Hypothalamus (tissue), 51 donors: ENCODE measurements at regions not wholly inside any gene's neighbourhood (a gene's known extent, or its start where the extent isn't known, plus 50 kb on each side); places are given as distances from the start of the nearest gene placed in this dataset.

ENCODE experiments used
- DNase-seq, 51 donors: peaks; one replicate each; lab custom pipeline; 2025; lab: John Stamatoyannopoulos, UW

DNA sequence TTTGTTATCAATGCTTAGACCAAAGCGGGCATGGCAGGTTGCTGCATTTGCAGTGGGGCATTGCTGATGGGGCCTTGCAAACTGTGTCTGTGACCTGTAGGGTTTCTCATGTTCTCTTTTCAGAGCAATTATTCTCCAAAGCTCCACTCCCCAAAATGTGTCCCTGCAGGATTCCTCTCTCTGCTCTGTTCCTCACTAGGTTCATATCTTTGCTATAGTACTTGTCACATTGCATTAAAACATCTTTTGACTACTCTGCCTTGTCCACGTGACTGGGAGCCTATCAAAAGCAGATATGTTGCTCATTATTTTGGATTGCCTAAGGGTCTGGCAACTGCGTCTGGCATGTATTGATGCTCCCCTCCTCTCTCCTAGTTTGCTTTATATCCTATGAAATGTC is 177.7 kb upstream of the MID1 start:
- no peak for DNase-seq

DNA sequence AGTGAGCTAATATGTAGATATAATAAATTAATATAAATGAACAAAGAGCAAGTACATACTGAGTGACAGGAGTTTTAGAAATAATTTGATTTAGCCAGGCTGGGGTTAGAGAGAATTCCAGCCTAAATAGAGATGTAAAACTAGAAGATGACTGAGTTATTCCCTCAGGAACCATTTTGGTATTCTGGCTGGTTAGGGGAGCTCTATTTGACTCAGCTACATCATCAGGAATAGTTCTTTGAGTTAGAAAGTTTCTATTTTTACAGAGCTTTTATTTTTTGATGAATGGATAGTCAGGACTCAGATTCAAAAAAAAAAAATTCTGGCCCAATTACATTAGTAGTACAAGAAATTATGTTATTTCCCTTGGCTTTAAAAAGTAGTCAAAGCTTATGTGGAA is 180.4 kb upstream of the MID1 start:
- DNase-seq = no peak

DNA sequence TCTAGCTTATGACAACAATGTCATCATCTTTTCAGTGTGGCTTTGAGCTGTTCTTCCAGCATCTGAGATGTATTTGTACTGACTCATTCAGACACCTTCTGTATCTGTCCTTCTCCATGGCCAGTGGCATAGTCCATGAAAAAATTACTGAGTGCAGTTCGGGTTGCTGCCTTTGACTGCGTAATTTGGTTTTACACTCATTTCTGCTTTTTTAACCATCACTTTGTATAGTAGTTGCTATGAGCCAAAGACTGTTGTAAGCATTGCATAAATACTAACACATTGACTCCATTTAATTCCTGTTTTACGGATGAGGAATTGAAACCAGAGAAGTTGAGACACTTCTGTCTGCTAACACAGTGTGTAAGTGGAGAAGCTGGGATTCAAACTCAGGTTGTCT is 190.7 kb upstream of the MID1 start:
- DNase-seq = no peak

DNA sequence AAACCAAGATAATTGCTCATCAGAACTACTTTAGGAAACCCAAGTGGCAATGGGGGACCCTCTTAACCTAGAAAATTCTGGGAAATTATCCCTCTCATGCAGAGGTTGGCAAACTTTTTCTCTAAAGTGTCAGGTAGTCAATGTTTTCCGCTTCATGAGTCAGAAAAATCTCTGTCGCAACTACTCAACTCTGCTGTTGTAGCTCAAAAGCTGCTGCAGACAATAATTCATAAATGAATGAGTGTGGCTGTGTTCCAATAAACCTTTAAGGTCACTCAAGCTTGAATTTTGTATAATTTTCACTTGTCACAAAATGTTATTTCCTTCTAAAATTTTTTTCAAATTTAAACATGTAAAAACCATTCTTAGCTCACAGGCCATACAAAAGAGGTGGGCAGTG is 193.4 kb upstream of the MID1 start:
- DNase-seq = no peak

DNA sequence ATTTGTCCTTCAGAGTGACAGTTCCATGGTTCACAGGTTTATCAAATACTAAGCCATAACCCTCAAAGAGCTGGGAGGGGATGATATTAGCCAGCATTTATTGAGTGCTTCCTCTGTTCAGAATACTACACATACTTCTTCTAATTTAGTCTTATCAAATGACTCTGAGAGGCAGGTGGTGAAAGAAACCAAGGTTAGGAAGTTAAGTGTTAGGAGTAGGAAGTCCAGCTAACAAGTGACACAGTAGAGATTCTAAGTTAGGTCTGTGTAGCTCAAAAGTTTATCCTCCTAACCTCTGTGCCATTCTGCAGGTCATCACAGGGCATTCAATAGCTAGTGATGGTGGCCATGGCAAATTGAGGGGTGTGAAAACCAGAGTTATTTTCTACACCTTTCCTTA is 198.3 kb upstream of the MID1 start:
- DNase-seq = no peak

DNA sequence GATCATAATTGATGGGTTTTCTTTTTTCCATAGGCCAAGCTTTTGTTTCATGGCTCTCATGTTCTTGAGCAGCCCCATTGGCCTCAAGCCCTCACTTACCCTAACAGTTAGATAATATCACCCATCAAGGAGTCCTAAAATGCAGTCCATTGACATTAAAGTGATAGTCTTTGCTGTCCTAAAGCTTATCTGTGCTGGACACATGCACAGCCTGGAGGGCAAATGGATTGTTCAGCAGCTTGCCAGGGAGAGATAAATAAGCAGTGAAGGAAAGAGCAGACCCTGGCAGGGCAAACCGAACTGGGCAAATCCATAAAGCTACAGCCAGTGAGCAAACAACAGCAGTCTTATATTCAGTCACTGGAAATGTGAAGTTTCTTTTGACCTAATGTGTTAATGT is 199.6 kb upstream of the MID1 start:
- DNase-seq = no peak

DNA sequence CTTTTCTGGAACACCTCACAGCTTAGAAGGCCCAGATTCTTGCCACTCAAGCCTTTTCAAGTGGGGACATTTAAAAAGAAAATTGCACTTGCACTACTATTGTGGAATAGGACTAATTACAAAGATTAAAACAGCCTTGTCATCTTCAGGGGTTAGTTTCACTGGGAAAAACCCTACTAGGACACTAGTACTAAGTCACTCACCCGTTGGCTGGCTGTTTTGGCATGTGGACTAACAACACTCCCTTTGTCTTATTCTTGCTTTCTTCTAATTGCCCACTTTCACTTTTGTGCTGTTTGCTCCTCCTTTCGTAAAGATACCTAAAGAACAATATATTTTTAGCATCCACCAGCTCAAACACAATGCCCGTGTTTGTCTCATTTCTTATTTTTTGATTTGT is 200.9 kb upstream of the MID1 start:
- no peak for DNase-seq

DNA sequence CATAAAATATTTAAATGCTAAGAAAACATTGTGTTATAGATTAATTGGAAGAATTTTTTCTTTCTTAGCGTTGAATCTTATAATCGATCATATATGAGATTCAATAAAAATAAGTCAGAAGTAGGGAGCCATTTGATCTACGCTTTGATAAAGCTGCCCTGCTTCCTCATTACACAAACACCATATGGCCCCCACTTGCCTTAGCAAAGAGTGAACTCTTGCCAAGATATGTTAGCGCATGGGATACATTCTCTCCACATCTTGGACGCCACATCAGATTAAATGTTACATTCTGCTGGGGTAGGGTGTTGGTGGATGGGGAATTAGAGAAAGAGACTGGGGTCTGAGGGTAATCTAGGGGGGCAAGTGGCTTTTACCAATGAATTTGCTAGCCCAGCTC is 207.7 kb upstream of the MID1 start:
- DNase-seq = no peak

DNA sequence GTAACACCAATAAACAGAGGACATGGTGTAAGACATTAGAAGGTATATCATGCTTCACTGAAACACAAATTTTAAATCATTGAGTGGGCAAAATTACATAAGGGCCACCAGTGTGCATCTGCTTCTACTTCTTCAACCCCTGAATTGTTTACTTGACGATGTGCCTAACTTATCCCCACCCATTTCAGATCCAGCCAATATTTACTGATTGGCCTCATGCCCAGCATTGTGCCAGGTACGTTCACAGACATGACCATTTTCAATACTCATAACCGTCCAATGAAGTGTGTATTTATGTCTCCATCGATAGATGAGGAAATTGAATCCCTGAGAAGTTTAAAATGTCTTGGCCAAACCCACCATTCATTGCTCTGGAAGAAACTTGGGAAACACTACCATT is 208.3 kb upstream of the MID1 start:
- DNase-seq = no peak

DNA sequence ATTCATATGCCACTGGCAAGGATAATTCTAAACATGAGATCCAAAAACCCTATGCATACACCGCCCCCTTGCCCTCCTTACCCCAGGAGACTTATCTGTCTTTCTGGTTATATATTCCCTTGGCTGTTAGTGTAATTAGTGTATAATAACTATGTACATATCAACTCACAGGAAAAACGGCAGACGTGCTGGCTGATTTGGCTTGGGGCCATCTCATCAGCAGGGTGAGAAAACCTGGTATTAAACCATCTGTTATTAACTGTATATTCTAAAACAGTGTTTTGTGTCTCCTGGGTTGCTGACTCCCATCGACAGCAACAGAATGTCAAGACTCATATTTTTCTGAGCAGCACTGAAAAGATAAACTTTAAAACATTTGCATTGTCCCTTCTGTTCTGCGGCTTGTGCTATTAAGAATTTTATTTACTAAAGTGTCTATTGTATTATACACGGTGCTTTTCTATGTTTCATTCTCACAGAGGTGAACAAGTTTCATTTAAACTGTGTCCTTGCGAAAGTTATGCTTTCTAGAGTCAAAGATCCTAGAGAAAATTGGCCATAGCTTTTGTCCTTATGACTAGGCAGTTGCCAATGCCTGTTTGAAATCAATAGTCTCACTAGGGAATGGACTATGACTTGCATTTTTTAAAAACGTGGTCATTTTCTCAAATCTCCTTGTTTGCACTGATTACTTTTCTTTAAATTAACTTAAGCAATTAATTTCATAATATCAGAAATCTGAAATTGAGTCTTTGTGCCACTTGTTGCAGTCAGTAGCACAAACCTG is 211.5 kb upstream of the MID1 start:
- no peak for DNase-seq

DNA sequence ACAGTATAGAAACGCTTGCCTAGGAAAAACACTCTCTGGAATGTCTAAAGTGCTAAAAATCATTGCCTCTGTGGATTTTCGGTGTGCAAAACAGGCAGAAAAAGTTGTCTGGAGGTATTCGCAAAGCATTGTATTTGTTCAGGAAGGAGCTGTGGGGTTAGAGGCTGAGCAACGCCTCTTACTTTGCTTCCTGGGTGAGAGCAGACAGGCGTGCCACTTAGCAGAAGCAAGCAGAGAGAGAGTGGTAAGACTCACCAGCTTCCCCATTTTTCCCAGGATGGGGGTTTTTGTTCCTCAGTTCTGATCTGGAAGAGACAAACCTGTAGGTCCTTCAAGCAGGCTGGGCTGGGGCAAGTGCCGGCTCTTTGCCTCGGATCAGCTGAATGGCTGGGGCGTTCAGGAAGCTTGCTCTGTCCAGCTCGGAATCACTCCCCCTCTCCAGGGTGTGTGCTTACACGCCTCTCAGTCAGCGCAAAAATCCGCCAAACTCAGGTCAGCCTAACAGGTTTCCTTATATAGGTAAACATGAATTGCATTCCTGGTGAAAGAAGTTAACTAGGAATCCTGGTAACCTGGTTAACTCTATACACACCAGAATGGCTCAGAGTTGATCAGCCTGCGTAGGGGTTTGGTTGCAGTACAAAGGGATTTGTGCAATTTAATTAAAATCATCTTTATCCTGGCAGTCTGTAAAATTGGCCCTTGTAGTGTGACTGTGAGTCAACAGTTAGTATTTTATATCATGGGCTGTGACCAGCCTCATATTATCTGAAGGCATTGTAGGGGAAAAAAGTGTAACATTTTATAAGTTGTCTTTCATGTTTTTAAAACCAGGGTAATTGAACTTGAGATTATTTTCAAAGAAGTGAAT is 213.1 kb upstream of the MID1 start:
- peak in 8 of 51 donors; percentile 0 to 6 (median 1) for DNase-seq

DNA sequence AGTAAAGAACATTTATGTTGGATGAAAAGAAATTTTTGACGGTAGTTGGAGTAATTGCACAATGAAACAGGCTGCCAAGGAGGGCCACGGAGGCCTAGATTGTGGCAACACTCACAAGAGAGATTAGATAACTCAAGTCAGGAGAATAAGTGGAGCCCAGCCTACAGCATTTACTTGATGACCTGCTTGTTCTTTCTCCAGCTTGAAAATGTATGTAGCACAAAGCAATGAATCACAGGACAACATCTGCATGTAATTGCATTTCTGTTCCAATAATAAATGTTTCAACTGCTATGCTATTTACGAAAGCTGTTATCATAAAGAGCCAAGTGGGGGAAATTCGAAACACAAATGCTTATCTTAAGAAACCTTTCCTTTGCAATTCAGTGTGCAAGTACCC is 221.2 kb upstream of the MID1 start:
- no peak for DNase-seq

DNA sequence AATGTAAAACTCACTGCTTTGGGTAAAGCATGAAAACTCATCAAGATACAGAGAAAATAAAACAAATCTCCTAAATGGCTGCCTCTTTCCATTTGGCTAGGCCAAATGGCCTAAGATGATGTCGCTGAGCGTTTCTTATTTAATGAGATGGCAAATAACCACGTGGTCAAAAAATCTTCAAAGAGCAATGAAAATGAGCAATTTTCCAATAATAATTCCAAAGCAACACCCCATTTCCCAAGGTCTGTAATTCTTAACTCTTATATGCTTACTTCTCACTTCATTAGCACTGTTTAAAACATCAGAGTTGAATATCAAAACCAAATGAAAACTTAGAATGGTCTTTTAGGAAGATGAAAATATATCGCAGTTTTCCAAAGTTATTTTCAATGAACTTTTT is 222.3 kb upstream of the MID1 start:
- no peak for DNase-seq

DNA sequence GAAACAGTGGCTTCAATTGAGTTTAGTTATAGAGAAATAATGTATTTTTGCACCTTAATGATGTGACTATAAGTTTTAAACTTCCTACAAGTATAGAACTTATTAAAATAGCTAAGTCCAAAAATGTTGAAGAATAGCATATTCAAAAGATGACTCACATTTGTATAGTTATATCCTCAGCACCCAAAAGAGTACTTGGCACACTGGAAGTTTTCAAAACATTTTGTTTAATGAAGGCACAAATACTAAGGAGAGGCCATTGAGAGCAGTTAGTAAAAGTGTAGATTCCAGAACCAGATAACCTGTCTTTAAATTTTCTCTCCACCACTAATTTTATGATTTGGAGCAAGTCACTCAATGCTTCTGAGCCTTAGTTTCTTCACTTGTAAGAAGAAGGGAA is 226.9 kb upstream of the MID1 start:
- DNase-seq = no peak

DNA sequence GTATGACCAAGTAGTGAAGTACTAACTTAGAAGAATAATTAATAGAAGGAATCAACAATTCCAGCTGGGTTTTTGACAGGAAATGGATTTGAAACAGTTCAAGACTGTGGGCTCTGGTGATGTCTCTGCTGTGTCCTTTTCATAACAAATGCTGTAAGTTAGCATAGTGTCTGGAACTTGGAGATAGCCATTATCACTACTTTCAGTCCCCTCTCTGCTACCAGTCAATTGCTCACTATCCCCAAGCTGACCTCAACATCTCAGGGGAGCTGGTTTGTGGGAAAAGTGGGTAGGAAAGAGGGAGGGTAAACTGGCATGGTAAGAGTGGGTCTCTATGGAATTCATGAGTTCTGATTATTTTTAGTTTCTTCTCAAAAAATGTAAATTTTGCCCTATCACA is 231.4 kb upstream of the MID1 start:
- DNase-seq = no peak

DNA sequence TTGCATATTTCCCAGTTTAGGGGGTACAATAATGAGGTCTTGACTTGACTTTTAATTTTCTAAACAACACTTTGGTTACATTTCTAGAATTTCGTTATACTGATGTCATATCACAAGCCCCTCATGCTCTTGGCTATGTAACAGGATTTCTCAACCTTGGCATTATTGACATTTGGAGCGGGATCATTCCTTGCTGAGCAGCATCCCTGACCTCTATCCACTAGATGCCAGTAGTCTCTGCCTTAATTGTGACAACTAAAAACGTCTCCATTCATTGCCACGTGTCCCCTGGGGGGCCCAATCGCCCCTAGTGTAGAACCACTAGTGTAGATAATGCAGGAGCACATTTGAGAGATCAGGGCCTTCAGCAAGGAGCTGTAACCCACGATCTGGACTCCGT is 234.2 kb upstream of the MID1 start:
- no peak for DNase-seq

DNA sequence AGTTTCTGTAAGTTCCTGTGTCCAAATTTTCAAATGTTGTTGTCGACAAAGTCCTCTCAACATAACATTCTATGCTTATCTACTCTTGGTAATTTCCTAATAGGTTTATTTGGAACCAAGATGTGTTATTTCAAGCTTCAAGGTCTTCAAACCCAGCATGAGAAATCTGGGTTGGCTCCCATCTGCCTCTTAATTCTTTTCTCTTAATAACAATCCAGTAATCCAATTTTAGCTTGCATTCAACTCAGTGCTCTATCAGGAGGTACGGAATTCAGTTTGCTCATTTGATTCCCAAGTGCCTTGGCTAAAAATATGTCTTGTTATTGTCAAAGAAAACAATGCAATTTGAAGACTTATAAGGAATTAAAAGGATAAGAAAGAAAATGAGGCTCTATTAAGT is 235.5 kb upstream of the MID1 start:
- DNase-seq = no peak

DNA sequence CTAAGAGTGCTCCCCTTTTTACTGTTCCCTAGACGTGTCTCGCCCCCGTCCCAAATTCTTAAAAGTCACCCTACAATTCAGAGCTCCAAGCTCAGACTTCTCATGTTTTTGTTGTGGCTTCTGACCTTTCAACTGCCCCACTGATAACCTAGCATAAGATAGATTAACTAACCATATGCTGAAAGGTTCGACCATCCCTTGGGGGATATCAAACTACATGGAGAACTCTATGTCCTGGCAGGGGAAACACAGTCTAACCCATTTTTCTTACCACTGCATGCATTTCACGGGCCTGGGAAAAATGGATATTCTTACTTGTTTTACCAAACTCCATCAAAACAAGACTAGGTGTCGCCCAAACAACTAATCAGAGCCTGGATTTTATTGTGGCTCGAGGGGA is 236.4 kb upstream of the MID1 start:
- DNase-seq = no peak

DNA sequence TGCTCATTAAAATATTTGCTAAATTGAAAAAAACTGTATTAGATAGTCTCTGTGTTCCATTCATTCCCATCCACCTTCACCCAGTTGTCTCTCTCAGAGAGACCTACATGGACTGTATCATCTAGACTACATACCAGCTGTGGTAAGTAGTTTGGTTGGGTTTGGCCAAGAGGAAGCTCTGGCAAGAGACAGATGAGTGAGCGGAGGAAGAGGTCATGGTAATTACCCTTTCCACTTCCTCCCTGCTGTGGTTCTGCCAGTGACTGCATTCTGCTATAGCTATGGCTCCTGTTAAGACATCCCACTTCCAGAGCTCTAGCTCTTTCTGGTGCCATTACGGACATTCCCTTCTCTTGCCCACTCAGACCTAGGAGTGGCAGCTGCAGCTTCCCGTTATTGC is 239.0 kb upstream of the MID1 start:
- DNase-seq = no peak

DNA sequence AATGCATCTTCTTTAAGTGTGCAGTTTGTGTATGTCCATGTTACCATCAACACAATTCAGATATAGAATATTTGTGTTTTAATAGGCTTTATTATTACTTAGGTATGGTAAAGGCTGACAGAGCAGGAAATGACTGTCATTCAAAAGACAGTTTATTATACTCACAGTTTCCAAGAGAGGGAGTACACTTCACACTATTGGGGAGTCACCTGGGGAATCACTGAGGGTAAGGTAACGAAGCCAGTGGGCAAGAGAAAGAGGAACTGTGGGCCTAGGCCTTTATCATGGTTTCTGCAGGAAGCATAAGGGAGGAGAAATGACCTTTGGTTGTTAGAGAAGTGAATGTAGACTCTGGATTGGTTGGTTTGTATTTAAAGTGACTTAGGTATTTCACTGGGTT is 235.1 kb upstream of the HCCS start:
- no peak for DNase-seq

DNA sequence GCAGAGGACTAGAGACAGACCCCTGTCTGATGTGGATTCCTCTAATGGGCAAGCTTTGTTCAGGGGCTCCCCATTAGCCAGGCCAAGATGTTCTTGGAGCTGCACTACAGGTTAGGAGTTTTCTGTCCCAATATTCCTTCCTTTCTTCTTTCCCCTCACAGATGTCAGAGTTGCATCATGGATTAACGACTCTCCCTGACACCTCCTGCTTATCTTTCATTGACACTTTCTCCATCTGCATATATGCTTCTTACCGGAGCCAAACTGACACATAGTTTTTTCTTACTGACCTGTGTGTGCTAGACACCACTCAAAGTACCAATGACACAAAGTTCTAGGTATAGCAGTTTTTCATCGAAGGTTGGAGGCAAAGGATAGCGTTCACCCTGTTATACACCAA is 228.6 kb upstream of the HCCS start:
- no peak for DNase-seq

DNA sequence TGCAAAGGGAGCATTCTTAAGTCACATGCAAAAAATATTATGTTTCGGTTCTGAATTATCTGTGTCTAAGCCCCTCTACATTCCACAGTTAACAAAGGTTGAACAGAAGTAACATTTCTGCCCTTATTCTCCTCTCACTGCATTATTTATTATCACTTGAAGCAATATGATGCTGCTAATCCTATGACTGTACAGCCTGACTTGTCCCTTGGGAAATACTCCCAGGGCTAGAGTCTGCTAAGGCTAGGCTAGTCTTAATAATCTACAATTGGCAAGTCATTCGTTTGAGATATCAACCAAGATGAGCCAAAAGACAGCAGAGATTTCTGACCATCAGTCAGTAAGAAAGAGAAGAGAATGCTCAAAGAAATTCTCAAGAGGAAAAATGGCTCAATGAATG is 226.9 kb upstream of the HCCS start:
- DNase-seq = no peak
